Cardiac septum (tissue), 1 donor: ENCODE measurements at regions not wholly inside any gene's neighbourhood (a gene's known extent, or its start where the extent isn't known, plus 50 kb on each side); places are given as distances from the start of the nearest gene placed in this dataset.

Source experiments
- DNase-seq: peaks from one replicate; pipeline ENCODE4 v3.0.0-alpha.2; 2020; ENCODE audit warnings: low spot score
- intact Hi-C: fragments of 100-400 bp; cut with DNase I; formaldehyde crosslinking; loops from one replicate; pipeline ENCODE4 v1.14.0; 2022
- donor health status: DM: no; HTN: no; CAD: no.

DNA sequence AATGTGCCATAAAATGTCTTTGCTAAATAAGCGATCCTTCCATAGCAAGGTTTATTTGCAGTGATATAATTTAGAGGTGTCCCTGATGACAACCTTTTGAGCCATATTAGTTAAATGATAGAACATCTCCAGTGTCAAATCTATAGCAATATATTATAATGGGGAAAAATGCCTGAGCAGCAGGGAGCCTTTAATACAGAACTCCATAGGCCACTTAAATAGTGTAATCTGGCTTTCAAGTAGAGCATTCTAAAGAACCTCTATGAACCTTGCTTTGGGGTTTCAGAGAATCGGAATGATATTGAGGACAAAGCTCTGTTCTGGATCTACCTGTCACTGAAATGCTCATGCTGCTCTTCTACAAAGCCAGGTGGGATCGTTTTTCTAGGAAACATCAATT is 96.7 kb upstream of the MEF2C start:
- intact Hi-C loops: no loop called here
- DNase-seq: no peak

DNA sequence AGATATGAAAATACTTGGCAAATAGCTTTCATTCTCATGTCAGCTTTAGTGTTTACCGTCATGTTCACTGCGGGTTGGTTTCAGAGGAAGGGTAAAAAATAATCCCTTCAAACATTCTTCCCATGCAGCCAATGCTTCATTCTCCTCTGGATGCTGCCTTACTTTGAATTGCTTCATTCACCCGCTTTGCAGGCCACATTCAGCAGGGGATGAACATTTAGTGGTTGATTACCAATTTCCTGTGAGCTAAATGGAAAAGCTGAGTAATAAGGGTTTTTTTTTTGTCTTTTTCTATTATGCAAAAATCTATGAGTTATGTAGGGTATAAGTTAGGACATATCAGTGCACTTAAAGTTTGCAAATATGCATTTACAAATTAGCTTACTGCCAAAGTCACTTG is 96.3 kb upstream of the MEF2C start:
- DNase-seq: no peak
- intact Hi-C loops: no loop called here

- DNase-seq: no peak
- intact Hi-C loops: no loop called here
These were observed 93.9 kb upstream of the MEF2C start for GRCh38 chr5:88976914-88977313.

- intact Hi-C loops: no loop called here
- DNase-seq: no peak
These were observed 84.9 kb upstream of the MEF2C start for GRCh38 chr5:88967633-88968585.

GRCh38 chr5:88964831-88965230 is 81.8 kb upstream of the MEF2C start:
- intact Hi-C loops: no loop called here

DNA sequence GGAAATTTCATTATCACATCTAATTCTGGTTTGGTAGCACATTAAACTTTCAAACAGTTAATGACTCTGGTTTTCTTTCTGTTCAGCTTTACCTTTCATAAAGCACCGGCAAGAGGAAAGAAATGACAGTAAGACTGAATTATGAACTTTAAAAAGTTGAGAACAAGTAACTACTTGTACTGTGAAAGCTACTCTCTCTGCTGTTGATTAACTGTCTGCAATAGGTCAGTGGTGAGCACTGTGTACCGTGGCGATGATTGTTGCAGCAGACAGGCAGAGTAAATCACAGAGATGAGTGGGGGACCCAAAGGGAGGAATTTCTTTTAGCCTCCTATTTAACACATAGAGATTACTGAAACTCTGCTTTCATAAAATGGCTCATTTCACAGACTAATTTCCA is 74.0 kb upstream of the MEF2C start:
- intact Hi-C loops: no loop called here
- DNase-seq: no peak

More at GRCh38 chr5:88964831-88965230, 81.8 kb upstream of the MEF2C start:
- DNase-seq: no peak

DNA sequence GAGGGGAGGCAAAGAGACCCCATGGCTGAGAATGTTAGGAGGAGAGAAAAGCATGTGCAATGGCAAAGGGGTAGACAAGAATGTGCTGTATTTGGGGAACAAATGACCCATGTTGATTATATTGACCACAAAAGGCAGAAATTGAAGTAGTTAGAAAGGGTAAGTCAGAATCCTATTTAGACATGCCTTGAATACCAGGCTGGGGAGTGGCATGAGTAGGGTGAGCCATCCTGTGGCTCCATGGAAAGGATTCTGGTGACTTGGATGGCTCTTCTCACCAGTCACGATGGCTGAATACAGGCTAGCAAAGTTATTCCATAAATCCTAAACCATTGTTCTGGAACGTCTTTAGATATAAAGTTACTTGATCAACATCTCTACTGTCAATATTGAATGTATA is 73.4 kb upstream of the MEF2C start:
- no peak for DNase-seq

DNA sequence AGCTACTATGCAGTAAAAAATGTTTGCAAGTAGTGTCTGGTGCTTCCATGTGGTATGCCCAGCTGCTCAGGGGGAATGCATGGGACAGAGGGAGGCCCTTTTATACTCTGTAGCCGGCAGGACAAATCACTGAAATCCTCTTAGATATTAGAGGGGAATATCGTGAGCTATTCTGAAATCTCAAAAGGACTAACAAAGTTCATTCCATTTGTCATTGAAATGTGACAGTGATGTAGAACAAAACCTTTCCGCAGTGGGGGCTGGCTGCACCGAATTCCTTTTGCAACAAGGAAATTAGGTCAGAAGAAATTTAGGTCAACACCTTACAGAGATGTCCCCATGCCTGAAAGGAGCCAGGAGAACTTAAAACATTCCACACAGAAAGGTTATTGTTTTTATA is 72.4 kb upstream of the MEF2C start:
- intact Hi-C loops: no loop called here
- no peak for DNase-seq

More for the DNA sequence above, 73.4 kb upstream of the MEF2C start:
- intact Hi-C loops: no loop called here

GRCh38 chr5:88954511-88954910 is 71.5 kb upstream of the MEF2C start:
- no peak for DNase-seq
- intact Hi-C loops: no loop called here

DNA sequence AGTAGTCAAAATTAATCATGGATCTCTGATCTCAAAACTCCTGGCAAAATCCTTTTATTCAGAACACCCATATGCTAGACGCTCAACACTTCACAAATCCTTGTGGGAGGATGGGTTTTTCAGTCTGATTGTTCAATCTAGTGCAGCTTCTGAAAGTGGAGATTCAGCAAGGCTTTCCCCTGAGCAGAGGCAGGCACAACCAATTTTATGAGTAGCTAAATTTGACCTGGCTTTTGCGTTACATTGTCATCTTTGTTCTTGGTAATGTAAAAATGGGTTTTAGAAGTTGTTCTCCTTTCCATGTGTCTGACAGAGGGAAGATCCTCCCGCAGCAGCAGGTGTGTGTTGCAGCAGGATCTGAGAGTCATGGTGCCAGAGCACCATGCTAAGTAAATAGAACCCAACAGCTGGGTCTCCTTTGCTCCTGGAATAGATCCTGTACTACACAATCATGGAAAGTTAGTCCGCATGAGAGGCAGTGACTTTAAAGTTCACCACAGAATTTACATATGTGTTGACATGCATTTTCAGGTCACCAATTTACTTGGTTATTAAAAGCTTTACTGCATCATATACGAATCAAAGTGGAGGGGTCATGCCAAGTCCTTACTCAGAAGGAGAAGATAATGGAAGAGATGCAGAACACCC is 70.1 kb upstream of the MEF2C start:
- no peak for DNase-seq
- intact Hi-C loops: no loop called here

DNA sequence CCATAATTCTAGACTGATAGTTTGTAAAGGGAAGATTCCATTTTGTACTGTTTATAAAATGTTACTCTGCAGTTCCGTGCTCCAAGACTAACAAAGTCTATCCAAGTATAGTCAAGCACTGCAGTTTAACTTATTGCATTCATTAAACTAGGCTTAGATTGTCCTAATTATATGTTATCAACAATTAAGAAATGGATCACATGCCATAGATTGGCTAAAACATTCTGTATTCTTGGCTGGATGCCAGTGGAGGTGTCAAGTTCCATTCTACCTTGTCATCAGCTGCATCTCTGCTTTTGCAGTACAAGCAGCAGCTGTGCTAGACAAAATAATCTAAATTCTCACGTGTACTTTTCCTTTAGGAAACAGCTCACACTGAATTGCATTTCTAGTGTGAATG is 69.4 kb upstream of the MEF2C start:
- no peak for DNase-seq

DNA sequence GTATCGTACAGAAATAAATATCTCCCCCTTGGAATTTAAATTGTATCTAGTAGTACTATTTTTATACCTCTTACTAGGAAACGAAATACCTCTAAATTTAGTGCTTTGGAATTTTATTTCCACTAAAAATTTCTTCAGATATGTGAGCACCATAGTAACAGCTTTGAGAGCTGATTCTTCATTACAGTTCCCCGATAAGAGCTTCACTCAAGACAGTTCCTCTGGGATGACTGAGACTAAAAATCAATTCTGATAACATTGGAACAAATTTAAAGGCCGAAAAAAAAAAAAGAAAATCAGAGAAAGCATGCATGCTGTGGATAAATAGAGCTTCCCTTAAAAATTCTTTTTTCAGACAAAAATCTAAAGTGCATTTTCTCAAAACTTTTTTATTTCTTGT is 68.5 kb upstream of the MEF2C start:
- no peak for DNase-seq
- intact Hi-C loops: no loop called here

More for the DNA sequence above, 69.4 kb upstream of the MEF2C start:
- intact Hi-C loops: no loop called here

DNA sequence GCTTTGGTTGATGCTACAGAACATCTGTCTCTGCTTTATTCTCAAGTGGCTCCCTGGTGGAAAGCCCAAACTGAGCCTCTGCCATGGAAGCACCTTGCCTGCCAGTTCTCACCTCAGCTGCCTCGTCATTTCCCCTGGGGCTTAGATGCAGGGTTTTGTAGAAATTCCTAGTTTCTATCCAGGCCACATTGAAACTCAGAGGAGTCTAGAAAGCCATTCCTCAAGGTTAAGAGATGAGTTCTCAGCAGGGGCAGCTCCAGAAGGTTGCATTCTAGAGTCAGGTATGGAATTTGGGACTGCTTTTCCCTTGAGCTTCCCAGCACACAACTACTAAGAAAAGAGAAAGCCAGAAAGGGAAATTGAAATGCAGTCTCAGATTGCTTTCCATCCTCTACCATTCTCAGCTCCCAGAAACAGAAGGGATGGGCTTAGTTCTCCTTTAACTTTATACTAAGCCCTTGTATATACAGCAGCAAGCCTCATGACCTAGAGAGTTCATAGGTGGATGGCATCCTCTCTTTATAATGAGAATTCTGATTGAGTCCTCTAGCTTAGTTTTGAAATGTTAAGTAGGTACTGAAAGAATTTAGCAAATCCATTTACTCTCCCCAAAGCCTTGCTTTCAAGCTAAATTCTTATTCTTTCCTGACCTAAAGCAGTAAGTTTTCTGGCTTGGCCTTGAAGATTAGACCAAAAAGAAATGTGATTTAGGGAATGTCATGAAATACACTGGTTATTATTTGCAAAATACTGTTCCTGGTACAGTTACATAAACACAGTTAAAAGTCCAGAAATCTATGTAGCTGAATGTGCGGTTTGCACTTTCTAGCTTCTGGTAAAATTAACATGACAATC is 66.0 kb upstream of the MEF2C start:
- DNase-seq: no peak
- intact Hi-C loops: no loop called here

DNA sequence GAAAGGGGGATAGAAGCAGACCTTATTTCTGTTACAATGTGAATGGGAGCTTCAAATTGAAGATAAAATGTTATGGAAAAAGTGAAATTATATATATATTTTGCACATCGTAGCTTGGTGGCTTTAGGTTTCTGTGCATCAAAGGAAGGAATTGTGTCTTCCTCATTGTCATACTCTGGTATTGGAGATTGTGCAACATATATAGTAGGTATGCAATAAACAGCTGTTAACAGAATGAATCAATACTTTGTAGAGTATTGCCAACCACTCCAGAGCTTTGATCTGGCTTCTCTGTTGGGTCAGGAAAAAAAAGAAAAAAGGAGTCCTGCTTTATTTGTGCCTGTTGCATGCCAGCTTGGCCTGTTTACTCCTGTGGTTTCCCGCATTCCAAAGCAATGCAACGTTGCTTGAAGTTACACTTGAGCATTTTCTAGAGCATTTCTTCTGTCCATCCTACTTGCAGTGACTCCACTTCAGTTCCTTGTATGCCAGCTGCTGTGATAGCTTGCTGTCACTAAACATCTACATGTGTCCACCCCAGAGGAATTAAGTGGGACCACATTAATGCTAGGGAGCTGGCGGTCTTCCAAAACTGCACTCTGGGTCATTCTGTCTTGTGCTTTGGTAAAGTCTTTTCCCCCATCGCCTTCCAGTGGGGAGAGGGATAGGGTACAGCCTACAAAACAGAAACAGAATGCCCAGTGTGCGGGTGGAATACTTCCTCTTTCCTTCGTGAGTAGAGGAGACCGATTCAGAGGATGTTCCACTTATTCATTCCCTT is 62.0 kb upstream of the MEF2C start:
- intact Hi-C loops: no loop called here
- DNase-seq: no peak

- DNase-seq: no peak
- intact Hi-C loops: no loop called here
These were observed 58.6 kb upstream of the MEF2C start for GRCh38 chr5:88941581-88941980.

DNA sequence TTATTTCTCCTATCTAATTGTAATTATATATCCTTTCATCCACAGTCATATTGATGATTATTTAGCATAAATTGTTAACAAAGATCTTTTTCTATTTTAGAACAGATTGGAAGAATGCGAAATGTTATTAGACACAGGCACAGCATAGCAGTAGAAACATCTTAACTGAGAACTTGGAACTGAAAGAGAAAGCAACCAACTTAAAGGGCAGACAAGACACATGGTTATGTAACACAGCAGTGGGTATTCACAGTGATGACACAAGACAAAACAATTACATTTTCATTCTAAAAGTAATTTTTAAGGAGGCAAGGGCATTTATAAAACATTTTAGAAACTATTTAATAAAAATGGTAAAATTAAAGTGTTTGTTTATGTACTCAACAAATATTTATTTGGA is 57.7 kb upstream of the MEF2C start:
- intact Hi-C loops: no loop called here
- DNase-seq: no peak

DNA sequence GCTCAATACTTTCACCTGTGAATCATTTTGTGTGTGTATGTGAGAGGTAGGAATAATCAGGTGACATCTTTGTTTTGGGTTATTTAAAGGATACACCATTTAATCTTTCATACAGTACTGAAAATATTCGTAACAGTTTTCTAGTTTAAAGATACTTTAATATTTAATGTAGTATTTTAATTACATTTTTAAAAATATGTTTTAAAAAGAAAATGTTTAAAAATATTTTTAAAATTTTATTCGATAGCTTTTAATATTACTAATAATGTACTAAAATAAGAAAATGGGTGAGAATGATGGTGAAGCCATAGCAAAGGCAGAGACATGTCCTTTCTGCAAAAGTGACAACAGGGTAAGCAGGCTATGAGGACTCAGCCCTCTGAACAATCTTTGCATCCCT is 56.3 kb upstream of the MEF2C start:
- DNase-seq: no peak
- intact Hi-C loops: no loop called here

- DNase-seq: no peak
- intact Hi-C loops: no loop called here
These were observed 55.5 kb upstream of the MEF2C start for GRCh38 chr5:88938488-88938887.

DNA sequence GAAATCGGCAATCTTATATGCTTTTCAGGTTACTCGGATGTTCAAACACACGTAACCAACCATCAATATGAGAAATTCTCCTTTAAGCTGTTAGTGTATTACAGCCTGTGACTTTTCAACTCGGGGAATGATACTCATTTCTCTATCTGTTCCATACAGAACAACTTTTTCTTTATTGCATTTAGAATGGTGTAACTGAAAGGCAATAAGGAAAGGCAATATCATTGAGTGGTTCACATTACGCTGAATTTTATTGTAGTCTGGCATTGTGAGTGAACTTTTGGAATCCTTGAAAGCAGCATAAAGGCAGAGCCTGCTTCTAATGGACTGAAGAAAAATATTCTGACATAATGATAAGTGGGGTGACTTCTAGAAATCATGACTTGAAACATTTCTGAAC is 54.4 kb upstream of the MEF2C start:
- no peak for DNase-seq
- intact Hi-C loops: no loop called here
